ENCODE measurements at regions not wholly inside any gene's neighbourhood (a gene's known extent, or its start where the extent isn't known, plus 50 kb on each side); places are given as distances from the start of the nearest gene placed in this dataset.

- Mint-ChIP-seq H3K27me3 (ENCODE audit: low read depth) (no peaks in the 10 kb centered on the region), H3K4me3 (no peak overlapping the region), H3K27ac (peak overlapping the region; percentile 62), H3K4me1 (peaks cover 62% of the 10 kb centered on the region), H3K36me3 (peaks cover 7% of the 10 kb centered on the region), H3K9me3 (no peaks in the 10 kb centered on the region)
- no peak for DNase-seq (ENCODE audit: low spot score in 2 of 2, unreplicated experiment in 2 of 2)
- TF ChIP-seq CTCF (IDR thresholded peaks at IDR 0.05; ENCODE audit: unreplicated experiment), result no peak
Observed at GRCh38 chr21:15999741-16000140, 270.0 kb downstream of the USP25 start.

- DNase-seq (ENCODE audit: low spot score in 2 of 2, unreplicated experiment in 2 of 2), result no peak
Observed at GRCh38 chr21:16002874-16003466, 273.2 kb downstream of the USP25 start.

GRCh38 chr21:16004086-16004485 is 274.3 kb downstream of the USP25 start:
- H3K4me3 Mint-ChIP-seq, result no peak overlapping the region
- no peaks in the 10 kb centered on the region for H3K36me3 Mint-ChIP-seq
- H3K27ac Mint-ChIP-seq, result peak overlapping the region; percentile 93
- no peaks in the 10 kb centered on the region for H3K9me3 Mint-ChIP-seq
- H3K4me1 Mint-ChIP-seq, result peaks cover 68% of the 10 kb centered on the region
- TF ChIP-seq CTCF (IDR thresholded peaks at IDR 0.05; ENCODE audit: unreplicated experiment), result no peak
- no peaks in the 10 kb centered on the region for H3K27me3 Mint-ChIP-seq (ENCODE audit: low read depth)
- DNase-seq (ENCODE audit: low spot score in 2 of 2, unreplicated experiment in 2 of 2), result no peak

More at GRCh38 chr21:16002874-16003466, 273.2 kb downstream of the USP25 start:
- Mint-ChIP-seq H3K9me3 (no peaks in the 10 kb centered on the region), H3K36me3 (no peaks in the 10 kb centered on the region), H3K27ac (peak overlapping the region; percentile 93), H3K27me3 (ENCODE audit: low read depth) (no peaks in the 10 kb centered on the region), H3K4me3 (no peak overlapping the region), H3K4me1 (peaks cover 65% of the 10 kb centered on the region)
- peak; percentile 42 for TF ChIP-seq CTCF (IDR thresholded peaks at IDR 0.05; ENCODE audit: unreplicated experiment)

- Mint-ChIP-seq H3K9me3 (no peaks in the 10 kb centered on the region), H3K36me3 (no peaks in the 10 kb centered on the region)
Observed at GRCh38 chr21:16004523-16004922, 274.7 kb downstream of the USP25 start.

GRCh38 chr21:16005996-16006395 is 276.2 kb downstream of the USP25 start:
- H3K27ac Mint-ChIP-seq, result peak overlapping the region; percentile 43
- H3K4me3 Mint-ChIP-seq, result no peak overlapping the region
- peaks cover 58% of the 10 kb centered on the region for H3K4me1 Mint-ChIP-seq
- no peak for DNase-seq (ENCODE audit: low spot score in 2 of 2, unreplicated experiment in 2 of 2)
- TF ChIP-seq CTCF (IDR thresholded peaks at IDR 0.05; ENCODE audit: unreplicated experiment), result no peak
- no peaks in the 10 kb centered on the region for H3K27me3 Mint-ChIP-seq (ENCODE audit: low read depth)
- H3K9me3 Mint-ChIP-seq, result peaks cover 12% of the 10 kb centered on the region
- H3K36me3 Mint-ChIP-seq, result peaks cover 8% of the 10 kb centered on the region

More at GRCh38 chr21:16004523-16004922, 274.7 kb downstream of the USP25 start:
- no peak for TF ChIP-seq CTCF (IDR thresholded peaks at IDR 0.05; ENCODE audit: unreplicated experiment)
- H3K27me3 Mint-ChIP-seq (ENCODE audit: low read depth), result no peaks in the 10 kb centered on the region
- H3K27ac Mint-ChIP-seq, result peak overlapping the region; percentile 93
- H3K4me3 Mint-ChIP-seq, result no peak overlapping the region
- DNase-seq (ENCODE audit: low spot score in 2 of 2, unreplicated experiment in 2 of 2), result no peak
- H3K4me1 Mint-ChIP-seq, result peaks cover 67% of the 10 kb centered on the region

All from mesothelial cell of epicardium (in vitro differentiated cells).